Uterus (tissue), 3 donors: ENCODE measurements at regions not wholly inside any gene's neighbourhood (a gene's known extent, or its start where the extent isn't known, plus 50 kb on each side); places are given as distances from the start of the nearest gene placed in this dataset.

Source experiments
- DNase-seq, 2 donors: peaks; one replicate each; pipeline ENCODE4 v3.0.0-alpha.2; 2019 to 2020
- H3K27ac ChIP-seq, 2 donors: fragments of 200-600 bp; sonication (generic); 1 replicate in 1 of 2; 2 replicates in 1 of 2; pipeline ENCODE4 v1.5.1; 2016 to 2018
- H3K27me3 ChIP-seq, 2 donors: fragments of 200-600 bp; sonication (generic); one replicate each; pipeline ENCODE4 v1.5.1; 2018 to 2019; ENCODE audit warnings: control low read depth in 1 of 2
- H3K36me3 ChIP-seq, 2 donors: fragments of 200-600 bp; sonication (generic); one replicate each; pipeline ENCODE4 v1.5.1; 2019; ENCODE audit warnings: control low read depth in 1 of 2
- H3K4me1 ChIP-seq, 2 donors: fragments of 200-600 bp; sonication (generic); one replicate each; pipeline ENCODE4 v1.5.1; 2018 to 2019; ENCODE audit warnings: control low read depth in 1 of 2
- H3K4me3 ChIP-seq, 2 donors: fragments of 200-600 bp; sonication (generic); 1 replicate in 1 of 2; 2 replicates in 1 of 2; pipeline ENCODE4 v1.5.1; 2018 to 2019; ENCODE audit warnings: mild to moderate bottlenecking in 1 of 2
- H3K9me3 ChIP-seq, 2 donors: fragments of 200-600 bp; sonication (generic); one replicate each; pipeline ENCODE4 v1.5.1; 2019; ENCODE audit warnings: control low read depth in 1 of 2
- CTCF ChIP-seq, 4 experiments: fragments of 200-600 bp in 2 of 4; fragments of 450-650 bp in 2 of 4; sonication (generic) in 2 of 4; IDR thresholded peaks; one replicate each; pipeline ENCODE4 v1.5.1; 2016 to 2019; ENCODE audit warnings: antibody characterized with exemption in 4 of 4, mild to moderate bottlenecking in 2 of 4, moderate library complexity in 1 of 4
- POLR2A ChIP-seq, 2 donors: fragments of 450-650 bp; IDR thresholded peaks; one replicate each; pipeline ENCODE4 v1.6.1; 2016; ENCODE audit warnings: antibody characterized with exemption in 2 of 2, mild to moderate bottlenecking in 1 of 2, moderate library complexity in 1 of 2
- intact Hi-C: fragments of 100-400 bp; cut with DNase I; formaldehyde crosslinking; loops from one replicate; pipeline ENCODE4 v1.15.1; 2023; ENCODE audit warnings: low total_unique reads
- donor health status: DM: yes; HTN: yes; CAD: no.

DNA sequence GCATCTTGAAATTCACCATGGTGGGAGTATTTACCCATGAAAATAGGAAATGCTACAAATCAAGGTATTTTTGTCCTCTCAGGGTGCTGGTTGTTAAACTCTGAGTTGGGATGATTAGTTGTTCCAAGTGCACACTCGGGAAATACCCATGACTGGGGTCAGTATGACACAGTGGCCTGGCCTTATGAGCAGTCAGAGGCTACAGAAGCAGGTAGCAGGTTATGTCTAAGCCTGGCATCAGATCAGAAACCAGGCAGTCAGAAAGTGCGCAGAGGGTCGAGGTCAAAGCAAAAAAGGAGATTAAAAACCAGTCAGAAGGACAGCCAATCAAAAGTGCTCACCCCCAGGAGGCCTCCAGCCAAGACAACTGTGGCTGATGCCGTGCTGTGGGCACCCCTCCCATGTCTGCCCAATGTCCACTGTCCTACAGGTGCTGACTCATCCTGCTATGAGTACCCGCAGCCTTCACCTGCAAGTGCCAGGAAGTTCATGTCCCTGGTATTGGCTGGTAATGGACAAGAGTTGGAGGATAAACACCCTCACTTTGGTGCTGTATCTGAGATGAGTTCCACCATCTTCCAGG, 117.4 kb upstream of the SLC24A3 start:
- intact Hi-C loops = no loop called here
- DNase-seq = no peak
- no peaks in the 10 kb centered on the region for H3K27me3 ChIP-seq
- H3K27ac ChIP-seq = no peak overlapping the region
- H3K36me3 ChIP-seq = no peaks in the 10 kb centered on the region
- H3K4me1 ChIP-seq = no peaks in the 10 kb centered on the region
- TF ChIP-seq CTCF (IDR thresholded peaks at IDR 0.05) (no peak), POLR2A (IDR thresholded peaks at IDR 0.05) (no peak)
- H3K9me3 ChIP-seq = no peaks in the 10 kb centered on the region
- no peak overlapping the region for H3K4me3 ChIP-seq

DNA sequence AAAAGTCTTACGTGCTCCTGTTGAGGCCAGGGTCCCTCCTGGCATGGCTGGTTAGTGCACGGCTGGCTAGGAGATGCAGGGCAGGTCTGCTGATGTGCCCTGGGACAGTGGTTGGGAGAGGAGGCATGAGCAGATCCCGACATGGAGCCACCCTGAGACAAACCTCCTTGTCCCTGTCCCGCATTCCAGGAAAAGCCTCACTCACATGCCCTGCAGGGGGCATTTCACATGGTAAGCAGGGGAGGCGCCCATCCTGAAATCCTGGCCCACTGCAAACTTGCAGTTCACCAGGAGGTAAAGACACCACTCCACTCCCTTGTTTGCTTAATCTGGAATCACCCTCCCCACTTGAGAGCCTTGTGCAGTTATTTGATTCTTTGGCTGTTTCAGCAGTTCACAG, 116.7 kb upstream of the SLC24A3 start:
- H3K27ac ChIP-seq = no peak overlapping the region
- intact Hi-C loops = no loop called here

GRCh38 chr20:19096843-19097242, 115.6 kb upstream of the SLC24A3 start:
- Histone ChIP-seq H3K36me3 (no peaks in the 10 kb centered on the region), H3K27ac (no peak overlapping the region), H3K4me1 (no peaks in the 10 kb centered on the region), H3K27me3 (no peaks in the 10 kb centered on the region), H3K4me3 (no peak overlapping the region), H3K9me3 (no peaks in the 10 kb centered on the region)
- TF ChIP-seq CTCF (IDR thresholded peaks at IDR 0.05) = no peak
- no peak for TF ChIP-seq POLR2A (IDR thresholded peaks at IDR 0.05)
- no peak for DNase-seq
- intact Hi-C loops = no loop called here

More for the DNA sequence above, 116.7 kb upstream of the SLC24A3 start:
- H3K27me3 ChIP-seq = no peaks in the 10 kb centered on the region
- TF ChIP-seq CTCF (IDR thresholded peaks at IDR 0.05) = no peak
- TF ChIP-seq POLR2A (IDR thresholded peaks at IDR 0.05) = no peak
- no peak overlapping the region for H3K4me3 ChIP-seq
- H3K9me3 ChIP-seq = no peaks in the 10 kb centered on the region
- no peaks in the 10 kb centered on the region for H3K4me1 ChIP-seq
- no peak for DNase-seq
- H3K36me3 ChIP-seq = no peaks in the 10 kb centered on the region

GRCh38 chr20:19098117-19098516, 114.3 kb upstream of the SLC24A3 start:
- no peaks in the 10 kb centered on the region for H3K27me3 ChIP-seq
- TF ChIP-seq POLR2A (IDR thresholded peaks at IDR 0.05) (no peak), CTCF (IDR thresholded peaks at IDR 0.05) (no peak)
- no peaks in the 10 kb centered on the region for H3K9me3 ChIP-seq
- DNase-seq = no peak
- no peak overlapping the region for H3K4me3 ChIP-seq
- no peaks in the 10 kb centered on the region for H3K4me1 ChIP-seq
- intact Hi-C loops = no loop called here
- no peaks in the 10 kb centered on the region for H3K36me3 ChIP-seq
- H3K27ac ChIP-seq = no peak overlapping the region

- TF ChIP-seq CTCF (IDR thresholded peaks at IDR 0.05) (no peak), POLR2A (IDR thresholded peaks at IDR 0.05) (no peak)
- Histone ChIP-seq H3K4me1 (no peaks in the 10 kb centered on the region), H3K4me3 (no peak overlapping the region), H3K9me3 (no peaks in the 10 kb centered on the region), H3K27me3 (no peaks in the 10 kb centered on the region), H3K36me3 (no peaks in the 10 kb centered on the region), H3K27ac (no peak overlapping the region)
- no peak for DNase-seq
- intact Hi-C loops = no loop called here
These were observed 113.5 kb upstream of the SLC24A3 start for GRCh38 chr20:19098806-19099578.
